ENCODE measurements at regions not wholly inside any gene's neighbourhood (a gene's known extent, or its start where the extent isn't known, plus 50 kb on each side); places are given as distances from the start of the nearest gene placed in this dataset.

DNA sequence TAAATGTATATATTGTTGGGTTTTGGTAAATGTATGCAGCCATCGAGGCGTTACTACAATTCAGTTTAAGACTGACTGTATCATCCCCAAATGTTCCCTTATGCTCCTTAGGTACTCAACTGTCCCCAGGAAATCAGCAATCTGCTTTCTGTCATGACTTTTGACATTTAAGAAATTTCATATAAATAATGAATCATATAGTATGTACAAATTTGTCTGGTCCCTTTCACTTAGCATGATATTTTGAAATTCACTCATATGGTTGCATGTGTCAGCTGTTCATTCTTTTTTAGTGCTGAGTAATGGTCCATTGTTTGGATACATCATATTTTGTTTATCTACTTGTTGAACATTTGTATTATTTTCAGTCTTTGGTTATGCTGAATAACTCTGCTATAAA lies 218.8 kb downstream of the C4orf33 start:
- no peak overlapping the region for H3K27ac ChIP-seq
- TF ChIP-seq, protein P1, sequence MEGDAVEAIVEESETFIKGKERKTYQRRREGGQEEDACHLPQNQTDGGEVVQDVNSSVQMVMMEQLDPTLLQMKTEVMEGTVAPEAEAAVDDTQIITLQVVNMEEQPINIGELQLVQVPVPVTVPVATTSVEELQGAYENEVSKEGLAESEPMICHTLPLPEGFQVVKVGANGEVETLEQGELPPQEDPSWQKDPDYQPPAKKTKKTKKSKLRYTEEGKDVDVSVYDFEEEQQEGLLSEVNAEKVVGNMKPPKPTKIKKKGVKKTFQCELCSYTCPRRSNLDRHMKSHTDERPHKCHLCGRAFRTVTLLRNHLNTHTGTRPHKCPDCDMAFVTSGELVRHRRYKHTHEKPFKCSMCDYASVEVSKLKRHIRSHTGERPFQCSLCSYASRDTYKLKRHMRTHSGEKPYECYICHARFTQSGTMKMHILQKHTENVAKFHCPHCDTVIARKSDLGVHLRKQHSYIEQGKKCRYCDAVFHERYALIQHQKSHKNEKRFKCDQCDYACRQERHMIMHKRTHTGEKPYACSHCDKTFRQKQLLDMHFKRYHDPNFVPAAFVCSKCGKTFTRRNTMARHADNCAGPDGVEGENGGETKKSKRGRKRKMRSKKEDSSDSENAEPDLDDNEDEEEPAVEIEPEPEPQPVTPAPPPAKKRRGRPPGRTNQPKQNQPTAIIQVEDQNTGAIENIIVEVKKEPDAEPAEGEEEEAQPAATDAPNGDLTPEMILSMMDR (conservative IDR thresholded peaks at IDR 0.05): no peak

- no peak overlapping the region for H3K27ac ChIP-seq
- TF ChIP-seq, protein P1 (conservative IDR thresholded peaks at IDR 0.05): no peak
These were observed 227.0 kb downstream of the C4orf33 start for GRCh38 chr4:129322920-129323319.

DNA sequence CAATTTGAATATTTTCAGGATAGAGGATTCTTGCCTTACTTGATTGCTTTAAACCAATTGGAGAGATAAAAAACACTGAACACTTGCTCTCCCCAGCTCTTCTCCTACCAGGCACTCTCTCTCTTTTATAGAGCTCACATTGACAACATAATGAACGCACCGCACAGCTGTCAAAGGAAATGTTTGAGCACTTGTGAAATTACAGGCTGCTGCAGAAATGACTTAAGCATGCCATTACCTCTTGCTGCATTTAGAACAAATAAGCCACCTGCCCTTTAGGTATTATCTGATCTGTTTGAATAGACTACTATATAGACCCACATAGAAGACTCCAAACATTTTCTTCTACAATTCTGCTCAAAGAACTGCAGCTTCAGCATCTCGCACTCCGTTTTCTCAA lies 227.7 kb downstream of the C4orf33 start:
- H3K27ac ChIP-seq: no peak overlapping the region
- TF ChIP-seq, protein P1 (conservative IDR thresholded peaks at IDR 0.05): no peak

DNA sequence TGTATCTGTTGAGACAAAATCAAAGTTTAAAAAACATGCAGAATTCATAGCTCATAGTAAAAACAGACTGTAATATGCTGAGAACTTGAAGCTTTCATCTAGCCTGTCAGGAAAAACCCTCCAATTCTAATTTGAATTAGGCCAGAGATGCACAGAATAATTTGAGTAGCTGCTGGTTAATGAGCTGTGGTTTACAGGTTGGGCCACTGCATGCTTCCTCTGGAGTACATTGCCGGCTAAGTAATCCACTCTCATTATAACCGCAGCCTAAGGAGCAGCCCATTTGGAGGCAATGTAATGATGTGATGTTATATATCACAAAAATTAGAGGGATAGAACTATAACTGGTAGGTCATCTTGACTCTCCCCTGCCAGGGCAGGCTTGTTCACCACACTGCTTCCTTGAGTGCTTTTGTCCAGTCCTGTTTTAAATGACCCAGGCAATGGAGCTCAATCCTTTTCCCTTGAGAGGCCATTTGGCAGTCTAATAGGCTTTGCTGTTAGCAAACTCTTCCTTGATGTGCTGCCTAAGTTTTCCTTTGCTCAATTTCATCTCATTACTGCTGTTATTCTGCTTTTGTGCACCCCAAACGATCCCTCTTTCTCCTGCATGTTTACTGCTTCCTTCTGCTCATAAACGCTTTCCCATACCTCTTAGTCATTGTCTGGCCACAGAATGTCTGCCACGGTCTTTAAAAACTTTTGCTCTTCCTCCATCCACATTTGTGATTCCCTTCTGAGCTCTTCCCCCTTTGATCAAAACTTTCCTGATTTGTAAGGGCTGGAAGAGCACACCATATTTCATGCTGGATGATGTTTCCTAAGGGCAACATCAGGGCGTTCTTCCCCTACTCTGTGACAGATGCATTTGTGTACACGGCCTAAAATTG lies 230.9 kb downstream of the C4orf33 start:
- TF ChIP-seq, protein P1 (conservative IDR thresholded peaks at IDR 0.05): no peak
- H3K27ac ChIP-seq: no peak overlapping the region

GRCh38 chr4:129327637-129328036 lies 231.7 kb downstream of the C4orf33 start:
- TF ChIP-seq, protein P1 (conservative IDR thresholded peaks at IDR 0.05): no peak
- H3K27ac ChIP-seq: no peak overlapping the region; the same call in 1 of the 2 replicates

DNA sequence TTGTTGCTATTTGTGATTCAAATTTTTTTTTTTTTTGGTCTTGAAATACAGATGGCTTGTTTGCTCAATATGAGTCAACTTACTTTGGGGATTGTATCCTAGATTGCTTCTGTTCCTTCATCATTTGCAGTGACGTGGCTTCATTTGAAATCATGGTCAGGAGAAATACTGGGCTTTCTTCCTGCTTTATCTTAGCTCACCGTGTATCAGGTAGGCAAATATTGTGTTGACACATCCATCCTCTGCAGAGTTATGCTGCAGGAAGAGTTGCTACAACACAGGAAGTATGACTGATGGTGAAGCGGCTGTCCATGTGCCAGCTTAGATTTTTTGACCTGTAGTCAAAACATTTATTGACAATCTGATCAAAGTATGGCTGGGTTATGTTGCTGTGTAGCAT lies 232.2 kb downstream of the C4orf33 start:
- no peak overlapping the region; the same call in 1 of the 2 replicates for H3K27ac ChIP-seq
- TF ChIP-seq, protein P1 (conservative IDR thresholded peaks at IDR 0.05): no peak

GRCh38 chr4:129334136-129334535 lies 238.2 kb downstream of the C4orf33 start:
- no peak overlapping the region for H3K27ac ChIP-seq

More at GRCh38 chr4:129334136-129334535, 238.2 kb downstream of the C4orf33 start:
- TF ChIP-seq, protein P1 (conservative IDR thresholded peaks at IDR 0.05): no peak

All from VCaP (cell line).